Cerebellar cortex (tissue), 1 donor: ENCODE measurements at regions not wholly inside any gene's neighbourhood (a gene's known extent, or its start where the extent isn't known, plus 50 kb on each side); places are given as distances from the start of the nearest gene placed in this dataset.
A peak's percentile ranks its signal among the peaks of the same experiment; 100 is the strongest.
"Not testable (repeated sequence)": the region's sequence is repeated elsewhere in the genome, so short reads cannot be mapped to it uniquely, and the experiment has no call there.

Source experiments
- DNase-seq: peaks from one replicate; pipeline ENCODE4 v3.0.0-alpha.2; 2015; ENCODE audit warnings: low spot score

DNA sequence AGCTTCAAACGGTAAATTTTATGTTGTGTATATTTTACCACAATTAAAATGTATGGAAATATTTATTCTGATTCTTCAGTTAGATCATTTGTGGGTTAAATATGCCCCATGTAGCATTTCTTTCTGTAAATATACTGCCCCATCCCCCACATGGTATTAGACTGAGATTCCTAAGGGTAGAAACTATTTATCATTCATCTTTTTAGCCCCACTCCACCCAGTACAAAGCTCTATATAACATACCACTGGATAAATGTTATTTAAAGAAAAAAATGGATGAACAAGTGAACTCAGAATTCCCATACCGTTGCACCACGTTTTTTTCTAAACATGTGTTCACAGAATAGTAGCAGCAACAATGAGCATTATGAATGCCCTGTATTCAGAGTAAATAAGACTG, 234.0 kb upstream of the IRF2BP2 start:
- no peak for DNase-seq

DNA sequence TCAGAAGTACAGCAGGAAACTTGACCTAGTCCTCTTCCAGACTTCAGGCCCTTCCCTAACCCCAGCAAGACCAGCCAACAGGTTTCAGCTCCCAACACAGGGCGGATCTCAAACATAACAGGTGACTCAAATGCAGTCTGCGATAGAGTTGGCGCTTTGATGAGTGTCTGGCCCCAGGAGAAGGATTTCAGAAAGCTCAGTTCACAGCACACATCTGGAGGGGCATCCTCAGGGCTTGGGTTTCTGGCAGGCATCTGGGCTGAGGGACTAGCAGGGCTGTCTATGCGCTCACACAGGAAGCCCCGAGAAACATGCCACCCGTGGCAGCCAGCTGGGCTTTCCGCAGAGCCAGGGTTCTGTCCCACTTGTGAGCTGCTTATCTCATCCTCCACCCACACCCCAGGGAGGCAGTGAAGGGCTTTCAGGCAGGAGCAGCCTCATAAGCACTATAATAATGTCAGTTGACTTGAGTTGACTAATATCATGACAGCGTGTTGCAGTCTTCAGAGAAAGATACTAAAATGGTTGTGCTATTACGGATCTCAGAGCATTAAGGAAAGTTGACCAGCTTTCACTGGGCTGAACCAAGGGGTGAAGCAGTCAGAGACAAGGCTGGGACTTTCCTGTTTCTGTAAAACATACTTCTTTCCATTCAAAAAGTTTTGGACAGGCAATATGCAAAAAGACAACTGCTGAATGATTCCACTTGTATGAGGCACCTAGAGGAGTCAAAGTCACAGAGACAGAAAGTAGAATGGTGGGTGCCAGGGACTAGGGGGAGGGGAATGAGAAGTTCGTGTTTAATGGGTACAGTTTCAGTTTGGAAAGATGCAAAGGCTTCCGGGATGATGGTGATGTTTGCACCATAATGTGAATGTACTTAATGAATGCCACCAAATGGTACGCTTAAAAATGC, 233.0 kb upstream of the IRF2BP2 start:
- no peak for DNase-seq

DNA sequence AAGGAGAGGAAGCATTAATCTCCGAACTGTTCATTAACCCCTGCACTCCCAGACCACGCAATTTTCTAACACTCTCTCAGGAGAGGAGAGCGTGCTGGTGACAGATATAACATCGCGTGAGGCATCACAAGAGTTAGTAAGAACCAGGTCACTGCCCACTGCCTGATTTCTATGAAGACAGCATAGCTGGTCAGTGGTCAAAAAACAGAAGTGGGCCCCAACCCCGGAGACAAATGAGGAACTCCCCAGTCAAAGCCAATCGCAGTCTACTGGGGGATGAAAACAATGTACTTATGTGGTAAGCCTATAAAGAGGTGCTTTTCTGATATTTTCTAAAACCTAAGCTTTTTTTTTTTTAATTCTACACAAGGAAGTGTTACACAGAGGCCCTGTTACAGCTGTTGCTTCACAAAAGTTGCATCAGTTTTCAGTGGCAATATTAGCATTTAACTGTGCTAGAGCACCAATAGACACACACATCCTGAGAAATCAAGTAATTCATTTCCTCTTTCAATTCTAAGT, 231.8 kb upstream of the IRF2BP2 start:
- no peak for DNase-seq

DNA sequence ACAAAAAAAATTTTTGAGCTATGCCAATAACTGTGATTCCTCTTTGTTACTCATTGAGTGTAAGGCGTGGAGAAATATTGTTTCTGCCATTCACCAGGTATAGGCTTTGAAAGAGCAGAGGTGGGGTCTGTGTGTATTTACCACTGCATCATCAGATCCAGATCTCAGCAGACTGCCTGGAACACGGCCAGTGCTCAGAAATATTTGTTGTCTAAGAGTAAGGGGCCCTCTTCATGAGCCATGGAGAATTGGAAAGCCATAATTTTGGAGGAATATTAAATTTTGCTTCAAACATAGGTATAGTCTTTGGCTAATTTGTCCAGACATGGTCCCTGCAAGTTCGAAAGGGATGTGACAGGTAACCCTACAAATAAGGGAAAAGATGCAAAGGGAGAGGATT, 231.3 kb upstream of the IRF2BP2 start:
- no peak for DNase-seq

DNA sequence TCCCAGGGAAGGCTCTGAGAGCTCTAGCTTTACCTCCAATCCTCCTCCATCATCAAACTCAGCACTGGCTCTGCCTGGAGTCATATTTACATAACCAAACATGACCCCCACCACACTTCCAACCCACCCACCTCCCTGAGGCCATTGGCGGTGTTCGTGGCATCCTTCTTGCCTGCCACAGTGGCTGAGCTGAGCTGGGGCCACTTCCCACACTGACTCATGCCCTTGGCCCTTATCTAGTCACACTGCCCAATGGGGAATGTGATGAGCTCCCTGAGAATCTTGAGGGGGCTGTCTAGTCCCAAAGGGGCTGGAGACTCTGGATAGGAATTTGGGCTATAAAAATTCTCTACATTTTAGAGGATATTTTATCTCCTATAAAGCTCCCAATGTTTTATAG, 230.9 kb upstream of the IRF2BP2 start:
- no peak for DNase-seq

DNA sequence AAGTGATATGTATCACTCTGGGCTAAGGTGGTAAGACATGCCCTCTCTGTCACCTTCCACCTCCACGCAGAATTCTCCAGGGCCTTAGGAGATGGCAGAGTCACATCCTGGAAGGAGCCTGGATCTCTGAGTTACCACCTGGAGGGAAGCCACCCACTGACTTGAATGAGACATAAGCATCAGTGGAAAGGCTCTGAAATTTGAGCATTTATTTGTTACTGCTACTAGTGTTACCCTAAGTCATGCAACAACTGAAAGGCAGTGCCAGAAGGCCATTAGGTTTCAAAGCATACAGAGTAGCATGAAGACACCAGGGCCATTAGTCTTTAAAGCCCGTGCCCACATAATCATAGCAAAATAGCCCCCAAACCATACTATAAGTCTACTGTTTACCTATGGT, 230.3 kb upstream of the IRF2BP2 start:
- no peak for DNase-seq

DNA sequence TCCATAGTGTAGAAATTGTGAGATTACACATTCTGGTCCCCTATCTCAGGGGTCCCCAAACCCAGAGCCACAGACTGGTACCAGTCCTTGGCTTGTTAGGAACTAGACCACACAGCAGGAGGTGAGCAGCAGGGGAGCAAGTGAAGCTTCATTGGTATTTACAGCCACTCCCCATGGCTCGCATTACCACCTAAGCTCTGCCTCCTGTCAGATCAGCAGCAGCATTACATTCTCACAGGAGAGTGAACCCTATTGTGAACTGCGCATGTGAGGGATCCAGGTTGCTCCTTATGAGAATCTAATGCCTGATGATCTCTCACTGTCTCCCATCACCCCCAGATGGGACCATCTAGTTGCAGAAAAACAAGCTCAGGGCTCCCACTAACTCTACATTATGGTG, 229.7 kb upstream of the IRF2BP2 start:
- no peak for DNase-seq

DNA sequence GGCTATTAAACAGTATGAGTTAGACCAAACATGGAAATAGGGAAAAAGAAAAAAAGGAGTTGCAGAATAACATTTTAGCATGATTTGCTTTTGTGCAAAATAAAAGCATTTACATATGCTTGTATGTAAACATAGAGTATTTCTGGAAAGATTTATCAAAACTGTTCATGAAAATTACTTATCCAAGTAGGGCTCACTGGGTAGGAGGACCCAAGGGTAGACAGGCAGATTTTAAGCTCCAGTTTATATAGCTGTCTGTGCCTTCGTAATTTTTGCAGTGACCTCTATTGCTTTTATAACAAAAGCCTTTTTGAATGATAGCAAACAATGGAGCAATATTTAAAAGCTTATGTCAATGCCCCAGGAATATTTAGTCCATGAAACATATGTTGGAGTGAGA, 228.8 kb upstream of the IRF2BP2 start:
- no peak for DNase-seq

DNA sequence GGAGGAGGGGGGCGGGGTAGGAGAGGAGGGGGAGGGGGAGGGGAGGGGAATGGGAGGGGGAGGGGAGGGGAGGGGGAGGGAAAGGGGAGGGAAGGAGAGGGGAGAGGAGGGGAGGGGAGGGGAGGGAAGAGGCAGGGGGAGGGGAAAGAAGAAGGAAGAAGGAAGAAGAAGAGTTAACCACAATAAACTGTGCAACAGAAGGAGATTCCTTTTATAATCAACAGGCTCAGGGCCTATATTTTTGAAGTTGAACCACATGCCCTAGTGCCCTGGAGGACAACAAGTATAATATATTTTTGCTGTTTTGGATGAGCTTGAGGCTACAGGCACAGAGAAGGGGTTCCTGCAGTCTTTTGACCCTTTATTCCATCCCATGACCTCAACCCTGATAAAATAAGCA, 228.2 kb upstream of the IRF2BP2 start:
- no peak for DNase-seq

DNA sequence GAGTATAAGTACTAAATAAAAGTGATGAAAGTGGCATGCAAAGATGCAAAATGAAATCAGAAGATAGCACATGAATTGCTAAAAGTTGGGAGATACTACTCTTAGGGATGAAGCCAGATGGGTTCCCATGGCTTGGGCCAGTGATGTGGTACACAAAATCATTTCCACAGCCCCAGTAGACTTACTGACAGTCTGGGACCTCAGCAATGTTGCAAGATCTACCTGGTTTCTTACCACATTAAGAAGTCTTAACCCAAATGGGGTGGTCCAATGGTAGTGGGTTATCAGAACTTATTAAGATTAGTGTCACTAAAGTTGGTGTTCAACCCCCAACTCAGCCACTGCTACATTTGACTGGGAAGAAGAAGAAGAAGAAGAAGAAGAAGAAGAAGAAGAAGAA, 227.7 kb upstream of the IRF2BP2 start:
- DNase-seq, result no peak

DNA sequence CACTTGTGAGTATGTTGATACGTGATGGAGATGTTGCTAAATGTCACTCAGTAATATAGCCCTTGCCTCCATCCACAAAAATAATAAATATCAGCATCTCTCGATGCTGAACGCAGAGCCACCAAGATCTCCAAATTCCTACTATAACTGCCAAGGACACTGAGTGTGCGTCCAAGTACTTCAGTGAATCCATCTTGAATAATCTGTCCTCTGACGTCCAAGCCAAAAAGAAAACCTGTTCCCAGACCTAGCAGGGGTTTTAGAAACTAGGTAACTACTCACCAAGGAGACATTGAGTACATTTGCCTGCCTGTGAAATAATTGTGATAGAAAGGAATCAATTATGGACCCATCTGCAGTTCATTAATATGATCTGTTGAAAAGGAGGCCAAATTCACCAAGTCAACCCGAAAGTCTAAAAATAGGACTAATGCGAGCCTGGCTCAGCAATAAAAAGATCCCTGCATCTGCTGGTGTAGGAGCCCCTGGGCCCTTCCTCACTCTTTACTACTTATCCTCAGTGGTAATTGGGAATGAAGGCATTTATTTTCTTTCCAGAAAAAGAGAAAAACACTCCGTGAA, 226.9 kb upstream of the IRF2BP2 start:
- peak; percentile 75 for DNase-seq

DNA sequence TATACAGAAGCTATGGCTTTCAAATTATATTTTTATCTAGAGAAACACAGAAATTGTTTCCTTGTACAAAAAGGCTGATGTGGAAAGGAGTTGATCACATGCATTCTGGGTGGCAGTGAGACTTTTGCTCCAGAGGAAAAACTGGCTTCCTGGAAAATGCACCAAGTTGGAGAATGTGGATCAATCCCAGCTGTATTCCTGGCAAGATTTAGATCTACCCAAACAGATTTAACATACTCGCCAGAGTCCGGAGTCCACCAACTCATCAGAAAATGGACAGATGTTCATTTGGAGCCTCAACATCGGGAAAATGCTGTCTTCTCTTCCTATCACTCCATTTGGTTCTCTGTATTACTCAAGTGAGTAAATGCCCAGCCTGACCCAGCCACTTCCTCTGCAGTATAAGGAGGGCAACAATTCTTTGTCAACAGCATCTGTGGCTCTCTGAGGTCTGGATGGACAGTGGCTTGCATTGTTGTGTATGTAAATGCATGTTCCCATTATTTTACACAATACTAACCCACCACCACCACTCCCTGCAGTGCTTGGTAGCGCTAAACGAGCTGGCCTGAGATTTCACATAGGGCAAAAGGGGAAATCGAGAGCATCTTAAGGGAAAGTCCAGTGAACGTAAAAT, 226.2 kb upstream of the IRF2BP2 start:
- no peak for DNase-seq

DNA sequence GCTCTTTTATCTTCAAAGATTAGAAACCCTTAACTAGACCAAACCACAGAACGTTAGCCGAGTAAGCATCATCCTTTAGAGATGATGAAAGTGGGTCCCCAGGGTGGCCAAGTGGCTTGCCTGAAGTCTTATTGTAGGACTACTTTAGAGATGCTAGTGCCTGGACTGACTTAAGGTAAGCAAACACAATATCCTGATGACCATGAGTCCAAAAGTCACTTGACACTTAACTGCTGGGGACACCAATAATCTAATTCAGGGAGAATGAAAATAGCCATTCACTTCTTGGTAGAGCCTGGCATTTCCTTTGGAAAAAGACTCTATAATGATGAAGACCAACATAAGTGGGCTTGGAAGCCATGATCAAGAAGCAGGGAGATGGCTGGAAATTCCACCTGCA, 225.3 kb upstream of the IRF2BP2 start:
- no peak for DNase-seq

DNA sequence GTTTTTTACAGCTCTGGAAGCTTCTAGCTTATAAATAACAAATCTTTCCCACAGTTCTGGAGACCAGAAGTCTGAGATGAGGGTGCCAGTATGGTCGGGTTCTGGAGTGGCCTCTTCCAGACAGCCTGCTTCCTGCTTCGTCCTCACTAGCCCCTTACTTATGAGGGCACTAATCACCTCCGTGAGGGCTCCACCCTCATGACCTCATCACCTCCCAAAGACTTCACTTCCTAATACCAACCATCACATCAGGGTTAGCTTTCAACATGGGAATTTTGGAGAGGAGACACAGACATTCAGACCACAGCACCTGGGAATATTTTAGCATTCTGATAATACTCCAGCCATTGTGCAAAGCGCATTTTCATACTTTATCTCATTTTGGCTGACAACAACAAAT, 223.7 kb upstream of the IRF2BP2 start:
- DNase-seq, result no peak

DNA sequence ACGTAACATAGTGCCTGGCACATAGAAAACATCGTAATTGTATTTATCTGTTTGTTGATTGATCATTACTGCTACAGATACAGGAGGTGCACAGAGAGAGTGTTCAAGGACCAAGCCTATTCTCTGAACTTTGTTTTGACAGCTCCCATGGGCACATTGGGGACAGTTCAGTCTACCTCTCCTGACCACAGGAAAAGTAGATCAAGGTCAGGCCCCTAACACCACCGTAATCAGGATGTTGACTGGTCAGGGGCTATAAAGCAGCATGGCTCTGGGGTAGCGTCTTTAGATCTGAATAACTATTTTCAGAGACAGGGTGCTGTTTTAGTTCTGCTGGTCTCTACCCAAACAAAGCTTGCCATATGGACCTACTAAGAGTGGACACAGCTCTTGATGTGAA, 223.1 kb upstream of the IRF2BP2 start:
- no peak for DNase-seq

DNA sequence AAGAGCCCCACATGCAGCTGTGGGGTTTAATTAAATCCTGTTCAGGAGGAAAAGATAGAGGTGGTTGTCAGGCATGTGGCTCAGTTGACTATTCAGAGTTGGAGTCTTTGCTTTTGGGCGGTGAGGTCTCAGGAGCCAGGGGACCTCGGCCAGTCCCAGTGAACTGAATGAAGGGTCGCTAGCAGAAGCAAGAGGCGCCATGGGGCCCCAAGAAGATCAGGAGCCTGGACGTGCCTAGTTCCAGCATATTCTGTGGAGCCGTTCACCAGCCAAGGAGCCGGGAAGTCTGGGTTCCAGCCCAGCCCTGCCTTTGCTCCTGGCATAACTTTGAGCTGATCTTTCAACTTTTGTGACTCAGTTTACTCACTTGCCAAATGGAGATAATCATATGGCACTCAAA, 217.7 kb upstream of the IRF2BP2 start:
- DNase-seq, result no peak

DNA sequence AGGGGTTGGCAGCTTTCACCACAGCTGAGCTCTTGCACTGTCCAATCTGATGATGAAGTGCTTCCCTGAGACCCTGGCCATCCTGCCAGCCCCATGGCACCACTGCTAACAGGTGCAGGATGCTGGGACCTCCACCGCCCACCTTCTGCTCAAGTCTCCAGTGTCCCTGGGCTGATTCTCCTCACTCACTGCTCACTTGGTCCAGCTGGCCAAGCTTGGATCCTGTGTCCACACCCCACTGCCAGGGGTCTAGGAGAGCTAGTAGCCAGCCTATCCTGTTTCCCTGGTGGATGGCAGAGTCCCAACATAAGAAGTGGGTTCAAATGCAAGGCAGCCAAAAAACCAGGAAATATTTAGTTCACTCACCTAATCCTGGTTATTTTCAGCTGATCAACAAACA, 217.2 kb upstream of the IRF2BP2 start:
- no peak for DNase-seq

DNA sequence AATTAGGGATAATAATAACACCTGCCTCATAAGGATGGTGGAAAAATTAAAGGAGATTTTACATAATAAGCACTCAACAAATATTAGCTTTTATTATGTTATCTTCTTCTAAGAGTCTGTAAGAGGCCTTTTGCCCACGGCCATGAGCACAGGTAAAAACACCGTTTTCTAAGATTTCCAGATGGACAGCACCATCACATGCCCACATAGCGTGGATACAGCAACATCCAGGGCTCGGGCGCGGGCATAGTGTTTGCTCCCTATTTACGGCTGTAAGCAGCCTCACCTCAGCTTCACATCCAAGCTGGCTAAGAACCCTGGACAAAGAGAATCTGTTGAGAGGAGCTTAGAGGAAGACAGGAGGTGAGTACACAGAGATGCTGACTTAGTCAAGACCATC, 216.4 kb upstream of the IRF2BP2 start:
- DNase-seq, result no peak

DNA sequence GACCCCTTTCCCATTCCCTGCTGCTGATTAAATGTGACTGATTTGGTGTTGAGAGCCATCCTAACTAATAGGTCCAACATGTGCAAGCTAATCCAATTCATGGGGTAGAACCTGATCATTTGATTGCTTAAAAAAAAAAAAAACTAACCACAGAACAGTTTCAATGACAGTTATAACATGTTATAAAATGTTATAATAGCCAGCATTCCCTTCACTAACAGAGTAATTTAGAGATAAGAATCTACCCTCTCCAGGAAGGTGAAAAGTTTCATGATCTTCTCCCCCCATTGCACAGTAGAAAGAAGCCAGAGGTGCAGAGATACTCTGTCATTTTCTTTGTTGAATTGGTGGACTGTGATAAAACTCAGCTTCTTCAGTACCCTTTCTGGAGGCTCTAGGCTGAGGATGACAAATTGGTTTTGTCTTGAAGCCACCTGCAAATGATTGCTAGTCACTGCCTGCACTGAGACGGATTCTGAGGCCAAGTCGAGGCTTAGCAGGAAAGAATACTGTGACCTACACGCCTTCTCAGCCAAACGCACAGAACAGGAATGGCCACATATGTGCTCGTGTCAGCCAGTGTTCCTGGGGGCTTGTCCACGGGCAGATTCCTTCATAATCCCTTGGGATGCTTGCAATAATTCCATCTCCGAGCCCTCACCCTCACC, 215.7 kb upstream of the IRF2BP2 start:
- no peak for DNase-seq

DNA sequence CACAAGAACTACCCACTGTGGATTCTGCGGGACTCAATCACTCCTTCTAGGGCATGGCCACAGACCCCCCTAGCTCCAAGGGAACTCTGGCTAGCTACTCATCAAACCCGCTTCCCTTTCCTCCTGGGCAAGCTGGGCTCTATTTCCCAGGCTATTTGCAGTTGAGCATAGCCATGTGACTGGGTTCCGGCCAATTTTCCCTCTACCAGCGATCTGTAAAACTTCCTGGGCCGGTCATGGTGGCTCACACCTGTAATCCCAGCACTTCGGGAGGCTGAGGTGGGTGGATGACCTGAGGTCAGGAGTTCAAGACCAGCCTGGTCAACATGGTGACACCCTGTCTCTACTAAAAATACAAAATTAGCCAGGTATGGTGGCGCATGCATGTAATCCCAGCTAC, 214.9 kb upstream of the IRF2BP2 start:
- not testable (repeated sequence) for DNase-seq

DNA sequence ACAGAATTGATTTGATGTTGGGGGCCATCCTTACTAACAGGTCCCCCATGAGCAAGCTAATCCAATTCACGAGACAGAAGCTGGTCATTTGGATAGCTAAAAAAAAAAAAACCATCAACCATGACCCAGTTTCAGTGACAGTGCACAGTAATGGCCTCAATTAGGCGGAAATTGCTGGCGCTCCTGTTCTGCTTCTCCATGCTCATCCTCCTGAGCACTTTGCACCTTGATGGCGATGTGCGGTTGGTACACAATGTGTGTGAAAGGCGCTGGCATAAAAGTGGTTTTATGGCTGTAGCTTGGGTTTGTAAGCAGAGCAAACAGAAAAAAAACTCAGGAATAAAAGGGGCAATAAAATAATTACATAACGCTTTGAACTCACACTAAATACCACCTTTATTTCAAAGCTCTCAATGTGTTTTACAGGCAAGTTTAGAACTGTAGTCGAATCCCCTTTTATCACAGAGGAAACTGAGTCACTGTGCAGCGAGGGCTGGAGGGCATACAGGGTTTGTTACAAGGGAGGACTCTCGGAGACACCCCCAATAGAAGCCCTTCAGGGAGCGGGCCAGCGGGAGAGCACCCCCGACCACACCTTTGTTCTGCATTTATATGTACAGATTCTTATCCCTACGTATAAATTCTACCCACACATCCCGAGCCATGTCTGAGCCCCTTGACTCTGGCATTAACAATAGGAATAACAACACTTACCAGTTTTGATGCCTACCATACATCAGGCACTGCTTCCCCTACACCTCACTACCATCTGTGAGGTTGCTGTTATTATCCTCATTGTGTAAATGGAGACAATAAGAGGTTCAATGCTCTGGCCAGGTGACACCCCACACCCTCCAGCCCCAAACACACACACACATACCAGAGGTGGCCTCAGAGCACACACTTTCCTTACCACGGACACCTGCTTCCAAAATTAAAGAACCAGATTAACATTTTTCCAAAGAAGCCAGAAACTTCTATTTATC, 213.5 kb upstream of the IRF2BP2 start:
- peak; percentile 76 for DNase-seq
